Panc1 (cell line): ENCODE measurements at regions not wholly inside any gene's neighbourhood (a gene's known extent, or its start where the extent isn't known, plus 50 kb on each side); places are given as distances from the start of the nearest gene placed in this dataset.

Source experiments
- ATAC-seq: fragments of 200-7000 bp; cut with Tn5 transposase; 2 replicates; pipeline ENCODE4 v1.9.1; 2020; ENCODE audit warnings: mild to moderate bottlenecking, moderate library complexity
- BruUV-seq: library from RNA; stranded (reverse); fragments of 400-500 nt; replicated peaks from 2 replicates; lab custom pipeline; 2021; lab: Mats Ljungman, UMichigan
- CTCF ChIA-PET: fragments of 300-600 bp; sonication (Branson Sonifier 250); formaldehyde crosslinking; loops from one replicate; lab custom pipeline; 2022; ENCODE audit warnings: antibody characterized with exemption; lab: Charles Lee
- POLR2A ChIA-PET: fragments of 300-600 bp; sonication (Branson Sonifier 250); formaldehyde crosslinking; loops from one replicate; lab custom pipeline; 2022; ENCODE audit warnings: antibody characterized with exemption; lab: Charles Lee
- DNase-seq: peaks from one replicate; pipeline ENCODE4 v3.0.0-alpha.2; 2010; ENCODE audit warnings: low read depth, low spot score
- H3K27ac ChIP-seq: 2 replicates; pipeline ENCODE4 v1.5.1; 2011; ENCODE audit warnings: mild to moderate bottlenecking, low read length, inconsistent platforms
- H3K27me3 ChIP-seq: fragments of 200-500 bp; sonication (Bioruptor generic); 2 replicates; pipeline ENCODE4 v1.6.0; 2014; ENCODE audit warnings: low read length, inconsistent platforms; ENCODE audit not compliant: control insufficient read depth, insufficient read depth
- H3K36me3 ChIP-seq: fragments of 200-500 bp; sonication (Bioruptor generic); 2 replicates; pipeline ENCODE4 v1.5.1; 2014; ENCODE audit warnings: inconsistent platforms, mild to moderate bottlenecking, low read length, moderate library complexity; ENCODE audit not compliant: control insufficient read depth, insufficient read depth
- H3K4me1 ChIP-seq: 2 replicates; pipeline ENCODE4 v1.5.1; 2011; ENCODE audit warnings: inconsistent platforms, mild to moderate bottlenecking, low read length, moderate library complexity; ENCODE audit not compliant: control insufficient read depth, insufficient read depth
- H3K4me3 ChIP-seq, 2 experiments: 2 replicates each; pipeline ENCODE4 v1.5.1; 2011 to 2012; ENCODE audit warnings: low read depth in 2 of 2, low read length in 2 of 2, mild to moderate bottlenecking in 2 of 2, inconsistent platforms in 1 of 2, moderate library complexity in 1 of 2
- H3K9me3 ChIP-seq: fragments of 200-500 bp; sonication (Bioruptor generic); 2 replicates; pipeline ENCODE4 v1.5.1; 2014; ENCODE audit warnings: low read depth, mild to moderate bottlenecking, inconsistent platforms, low read length, moderate library complexity; ENCODE audit not compliant: control insufficient read depth, insufficient read depth
- POLR2AphosphoS5 ChIP-seq: IDR thresholded peaks from 2 replicates; pipeline ENCODE4 v1.6.1; 2012; ENCODE audit warnings: mild to moderate bottlenecking, low read depth, low read length, moderate library complexity
- SIN3A ChIP-seq: IDR thresholded peaks from 2 replicates; pipeline ENCODE4 v1.6.1; 2012; ENCODE audit warnings: low read depth, mild to moderate bottlenecking, low read length, moderate library complexity, borderline replicate concordance; ENCODE audit not compliant: insufficient read depth
- TCF7L2 ChIP-seq: IDR thresholded peaks from 2 replicates; pipeline ENCODE4 v1.6.1; 2011; ENCODE audit warnings: mild to moderate bottlenecking, low read depth, low read length, inconsistent platforms
- in situ Hi-C: cut with HindIII; loops from 2 replicates; pipeline ENCODE4 v1.10.0; 2016; ENCODE audit warnings: low sequenced_read_pairs, low pct_unique_long_range_greater_than_20kb
- intact Hi-C: fragments of 100-400 bp; cut with micrococcal nuclease; formaldehyde crosslinking; loops from one replicate; pipeline ENCODE4 v1.10.0; 2022; ENCODE audit not compliant: unreplicated experiment
- TF ChIP-seq, protein P1 (sequence below), 2 experiments: IDR thresholded peaks; 2 replicates each; pipeline ENCODE4 v1.6.1; 2011 to 2012; ENCODE audit warnings: low read depth in 2 of 2, control low read depth in 1 of 2, low read length in 1 of 2, mild to moderate bottlenecking in 1 of 2, moderate library complexity in 1 of 2; ENCODE audit not compliant: insufficient read depth in 1 of 2
- TF ChIP-seq, protein P2 (sequence below): fragments of 450-650 bp; IDR thresholded peaks from 2 replicates; pipeline ENCODE4 v1.5.1; 2017; ENCODE audit warnings: mild to moderate bottlenecking

DNA sequence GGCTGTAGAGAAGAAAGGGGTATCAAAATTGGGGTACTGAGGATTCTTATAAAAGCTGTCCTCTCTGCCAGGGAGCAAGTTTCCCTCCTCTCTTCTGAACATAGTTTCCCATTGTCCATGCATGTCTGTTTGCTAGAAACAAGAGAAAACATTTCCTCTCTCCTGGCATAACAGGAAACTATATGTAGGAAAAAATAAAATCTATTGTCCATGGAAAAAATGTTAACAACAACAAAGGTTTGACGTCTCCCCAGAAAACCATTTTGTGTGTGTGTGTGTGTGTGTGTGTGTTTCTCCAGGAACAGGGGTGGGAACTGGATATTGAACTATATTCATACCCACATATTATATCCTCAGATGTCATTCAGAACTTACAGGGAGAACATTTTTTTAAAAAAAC lies 107.2 kb downstream of the GASK1B start:
- H3K36me3 ChIP-seq, result no peaks in the 10 kb centered on the region
- POLR2A ChIA-PET, result no interaction called here

DNA sequence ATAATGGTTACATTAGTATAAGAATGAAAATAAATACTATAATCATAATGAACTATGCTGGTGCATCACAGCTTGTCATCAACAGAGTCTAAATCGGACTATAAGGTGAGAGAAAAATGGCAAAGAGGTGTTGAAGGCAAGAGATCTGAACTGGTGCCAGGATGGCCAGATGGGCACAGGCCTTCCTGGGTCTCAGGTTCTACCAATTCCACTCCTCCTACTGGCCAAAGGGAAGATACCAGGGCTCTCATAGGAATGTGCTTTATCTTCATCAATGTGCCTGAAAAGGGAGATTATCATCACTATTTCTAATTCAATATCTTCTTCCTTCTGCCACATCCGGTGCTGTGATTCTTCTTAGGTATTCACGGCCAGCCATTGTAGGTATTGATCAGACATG lies 107.6 kb downstream of the GASK1B start:
- DNase-seq, result no peak
- Histone ChIP-seq H3K9me3 (no peaks in the 10 kb centered on the region), H3K4me3 (no peak overlapping the region), H3K27ac (no peak overlapping the region), H3K4me1 (no peaks in the 10 kb centered on the region), H3K27me3 (no peaks in the 10 kb centered on the region), H3K36me3 (no peaks in the 10 kb centered on the region)
- no peak for ATAC-seq
- BruUV-seq, result no TSS peak
- intact Hi-C loops, result no loop called here
- ChIA-PET POLR2A (no interaction called here), CTCF (no interaction called here)
- TF ChIP-seq POLR2AphosphoS5, result no peak
- TF ChIP-seq TCF7L2, result no peak
- no peak for TF ChIP-seq SIN3A
- TF ChIP-seq, protein P1, sequence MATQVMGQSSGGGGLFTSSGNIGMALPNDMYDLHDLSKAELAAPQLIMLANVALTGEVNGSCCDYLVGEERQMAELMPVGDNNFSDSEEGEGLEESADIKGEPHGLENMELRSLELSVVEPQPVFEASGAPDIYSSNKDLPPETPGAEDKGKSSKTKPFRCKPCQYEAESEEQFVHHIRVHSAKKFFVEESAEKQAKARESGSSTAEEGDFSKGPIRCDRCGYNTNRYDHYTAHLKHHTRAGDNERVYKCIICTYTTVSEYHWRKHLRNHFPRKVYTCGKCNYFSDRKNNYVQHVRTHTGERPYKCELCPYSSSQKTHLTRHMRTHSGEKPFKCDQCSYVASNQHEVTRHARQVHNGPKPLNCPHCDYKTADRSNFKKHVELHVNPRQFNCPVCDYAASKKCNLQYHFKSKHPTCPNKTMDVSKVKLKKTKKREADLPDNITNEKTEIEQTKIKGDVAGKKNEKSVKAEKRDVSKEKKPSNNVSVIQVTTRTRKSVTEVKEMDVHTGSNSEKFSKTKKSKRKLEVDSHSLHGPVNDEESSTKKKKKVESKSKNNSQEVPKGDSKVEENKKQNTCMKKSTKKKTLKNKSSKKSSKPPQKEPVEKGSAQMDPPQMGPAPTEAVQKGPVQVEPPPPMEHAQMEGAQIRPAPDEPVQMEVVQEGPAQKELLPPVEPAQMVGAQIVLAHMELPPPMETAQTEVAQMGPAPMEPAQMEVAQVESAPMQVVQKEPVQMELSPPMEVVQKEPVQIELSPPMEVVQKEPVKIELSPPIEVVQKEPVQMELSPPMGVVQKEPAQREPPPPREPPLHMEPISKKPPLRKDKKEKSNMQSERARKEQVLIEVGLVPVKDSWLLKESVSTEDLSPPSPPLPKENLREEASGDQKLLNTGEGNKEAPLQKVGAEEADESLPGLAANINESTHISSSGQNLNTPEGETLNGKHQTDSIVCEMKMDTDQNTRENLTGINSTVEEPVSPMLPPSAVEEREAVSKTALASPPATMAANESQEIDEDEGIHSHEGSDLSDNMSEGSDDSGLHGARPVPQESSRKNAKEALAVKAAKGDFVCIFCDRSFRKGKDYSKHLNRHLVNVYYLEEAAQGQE (IDR thresholded peaks at IDR 0.05; ENCODE audit: insufficient read depth in 1 of 2, low read depth in 2 of 2, low read length in 1 of 2), result no peak
- TF ChIP-seq, protein P2, sequence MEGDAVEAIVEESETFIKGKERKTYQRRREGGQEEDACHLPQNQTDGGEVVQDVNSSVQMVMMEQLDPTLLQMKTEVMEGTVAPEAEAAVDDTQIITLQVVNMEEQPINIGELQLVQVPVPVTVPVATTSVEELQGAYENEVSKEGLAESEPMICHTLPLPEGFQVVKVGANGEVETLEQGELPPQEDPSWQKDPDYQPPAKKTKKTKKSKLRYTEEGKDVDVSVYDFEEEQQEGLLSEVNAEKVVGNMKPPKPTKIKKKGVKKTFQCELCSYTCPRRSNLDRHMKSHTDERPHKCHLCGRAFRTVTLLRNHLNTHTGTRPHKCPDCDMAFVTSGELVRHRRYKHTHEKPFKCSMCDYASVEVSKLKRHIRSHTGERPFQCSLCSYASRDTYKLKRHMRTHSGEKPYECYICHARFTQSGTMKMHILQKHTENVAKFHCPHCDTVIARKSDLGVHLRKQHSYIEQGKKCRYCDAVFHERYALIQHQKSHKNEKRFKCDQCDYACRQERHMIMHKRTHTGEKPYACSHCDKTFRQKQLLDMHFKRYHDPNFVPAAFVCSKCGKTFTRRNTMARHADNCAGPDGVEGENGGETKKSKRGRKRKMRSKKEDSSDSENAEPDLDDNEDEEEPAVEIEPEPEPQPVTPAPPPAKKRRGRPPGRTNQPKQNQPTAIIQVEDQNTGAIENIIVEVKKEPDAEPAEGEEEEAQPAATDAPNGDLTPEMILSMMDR, result no peak; the same call in 1 of the 2 replicates
- in situ Hi-C loops, result no loop called here

More for the DNA sequence above, 107.2 kb downstream of the GASK1B start:
- H3K9me3 ChIP-seq, result no peaks in the 10 kb centered on the region
- DNase-seq (no peak), ATAC-seq (no peak)
- no peak overlapping the region for H3K4me3 ChIP-seq
- no TSS peak for BruUV-seq
- intact Hi-C loops (no loop called here), in situ Hi-C loops (no loop called here)
- TF ChIP-seq TCF7L2, result no peak
- TF ChIP-seq, protein P1 (IDR thresholded peaks at IDR 0.05; ENCODE audit: insufficient read depth in 1 of 2, low read depth in 2 of 2, low read length in 1 of 2), result no peak
- TF ChIP-seq SIN3A, result no peak
- TF ChIP-seq, protein P2, result no peak
- H3K27me3 ChIP-seq, result no peaks in the 10 kb centered on the region
- no peaks in the 10 kb centered on the region for H3K4me1 ChIP-seq
- no peak overlapping the region for H3K27ac ChIP-seq
- CTCF ChIA-PET, result no interaction called here
